GM18870 (cell line): ENCODE measurements at regions not wholly inside any gene's neighbourhood (a gene's known extent, or its start where the extent isn't known, plus 50 kb on each side); places are given as distances from the start of the nearest gene placed in this dataset.

Source experiments
- ATAC-seq: cut with Tn5 transposase; IDR thresholded peaks from one replicate; pipeline ENCODE4 v1.9.1; 2021; ENCODE audit warnings: moderate library complexity; ENCODE audit not compliant: unreplicated experiment

DNA sequence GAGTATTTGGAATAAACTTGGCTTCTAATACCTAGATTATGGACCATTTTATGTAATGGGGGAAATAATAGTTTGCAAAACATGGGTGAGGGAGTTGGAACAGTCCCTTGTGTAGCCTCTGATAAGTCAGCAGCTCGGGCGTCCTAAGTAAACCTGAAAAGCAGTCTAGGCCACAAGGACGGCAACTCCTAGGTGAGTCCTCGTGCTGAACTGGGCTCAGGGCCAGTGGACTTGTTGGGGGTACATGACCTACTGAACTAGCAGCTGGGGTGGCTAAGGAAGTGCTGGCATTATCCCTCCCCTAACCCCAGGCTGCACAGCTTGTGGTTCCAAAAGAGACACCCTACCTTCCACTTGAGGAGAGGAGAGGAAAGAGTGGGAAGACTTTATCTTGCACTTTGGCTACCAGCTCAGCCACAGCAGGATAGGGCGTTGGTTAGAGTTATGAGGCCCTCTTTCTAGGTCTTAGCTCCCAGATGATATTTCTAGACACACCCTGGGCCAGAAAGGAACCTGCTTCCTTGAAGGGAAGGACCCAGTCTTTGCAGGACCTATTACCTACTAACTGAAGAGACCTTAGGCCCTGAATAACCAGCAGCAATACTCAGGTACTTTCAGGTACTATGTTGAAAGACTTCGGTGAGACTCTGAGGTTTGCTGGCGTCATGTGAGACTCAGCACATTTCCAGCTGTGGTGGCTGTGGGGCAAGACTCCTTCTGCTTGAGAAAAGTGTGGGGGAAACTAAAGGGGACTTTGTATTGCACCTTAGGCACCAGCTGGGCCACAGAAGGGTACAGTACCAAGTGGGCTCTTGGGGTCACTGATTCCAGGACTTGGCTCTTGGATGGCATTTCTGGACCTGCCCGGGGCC lies 71.0 kb downstream of the AQP4 start:
- no peak for ATAC-seq

DNA sequence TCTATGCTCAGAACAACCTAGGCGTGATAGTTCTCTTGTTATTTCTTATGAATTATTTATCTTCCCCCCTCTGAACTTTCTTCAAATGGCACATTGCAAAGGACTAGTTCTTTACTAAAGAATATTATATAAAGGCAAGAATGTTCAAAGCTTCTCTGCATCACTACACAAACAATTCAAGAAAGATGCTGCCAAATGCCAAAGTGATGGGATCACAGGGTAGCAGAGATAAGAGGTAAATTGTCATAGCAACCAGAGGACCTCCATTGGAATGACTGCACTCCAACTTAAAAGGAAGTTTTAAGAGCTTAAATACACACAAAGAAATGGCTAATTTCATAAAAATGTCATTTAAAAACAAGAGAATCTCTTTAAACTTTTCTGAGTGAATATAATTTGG lies 72.8 kb downstream of the AQP4 start:
- no peak for ATAC-seq

DNA sequence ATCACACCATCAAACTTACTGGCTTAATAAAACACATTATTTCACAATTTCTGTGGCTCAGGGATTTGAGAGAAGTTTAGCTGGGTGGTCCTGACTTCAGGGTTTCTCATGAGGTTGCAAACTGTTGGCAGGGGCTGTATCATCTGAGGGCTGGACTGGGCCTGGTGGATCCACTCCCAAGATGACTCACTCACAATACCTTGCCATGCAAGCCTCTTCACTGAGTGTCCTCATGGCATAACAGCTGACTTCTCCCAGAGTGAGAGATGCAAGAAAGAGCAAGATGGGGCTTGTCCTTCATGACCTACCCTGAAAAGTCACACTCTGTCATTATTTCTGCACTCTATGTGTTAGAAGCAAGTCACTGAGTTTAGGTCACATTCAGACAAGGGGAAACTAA lies 73.8 kb downstream of the AQP4 start:
- ATAC-seq: no peak

DNA sequence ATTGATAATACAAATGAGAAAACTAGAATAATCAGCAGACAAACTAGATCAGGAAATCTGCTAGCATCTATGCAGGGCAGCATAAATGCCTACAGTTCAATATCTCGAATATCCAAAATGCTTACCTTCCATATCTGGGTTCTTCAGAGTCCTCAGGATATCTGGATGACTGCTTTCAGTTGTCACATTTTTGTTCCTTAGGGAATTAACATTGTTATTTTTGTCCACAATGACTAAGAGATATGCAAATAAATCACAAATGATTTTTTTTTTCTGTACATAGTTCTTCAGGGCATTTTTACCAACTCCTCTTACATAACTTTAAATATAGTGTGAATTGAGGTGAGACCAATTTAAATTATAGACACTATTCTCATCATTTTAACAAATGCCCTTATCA lies 80.9 kb downstream of the AQP4 start:
- no peak for ATAC-seq

GRCh38 chr18:26783170-26783569 lies 82.3 kb downstream of the AQP4 start:
- no peak for ATAC-seq

DNA sequence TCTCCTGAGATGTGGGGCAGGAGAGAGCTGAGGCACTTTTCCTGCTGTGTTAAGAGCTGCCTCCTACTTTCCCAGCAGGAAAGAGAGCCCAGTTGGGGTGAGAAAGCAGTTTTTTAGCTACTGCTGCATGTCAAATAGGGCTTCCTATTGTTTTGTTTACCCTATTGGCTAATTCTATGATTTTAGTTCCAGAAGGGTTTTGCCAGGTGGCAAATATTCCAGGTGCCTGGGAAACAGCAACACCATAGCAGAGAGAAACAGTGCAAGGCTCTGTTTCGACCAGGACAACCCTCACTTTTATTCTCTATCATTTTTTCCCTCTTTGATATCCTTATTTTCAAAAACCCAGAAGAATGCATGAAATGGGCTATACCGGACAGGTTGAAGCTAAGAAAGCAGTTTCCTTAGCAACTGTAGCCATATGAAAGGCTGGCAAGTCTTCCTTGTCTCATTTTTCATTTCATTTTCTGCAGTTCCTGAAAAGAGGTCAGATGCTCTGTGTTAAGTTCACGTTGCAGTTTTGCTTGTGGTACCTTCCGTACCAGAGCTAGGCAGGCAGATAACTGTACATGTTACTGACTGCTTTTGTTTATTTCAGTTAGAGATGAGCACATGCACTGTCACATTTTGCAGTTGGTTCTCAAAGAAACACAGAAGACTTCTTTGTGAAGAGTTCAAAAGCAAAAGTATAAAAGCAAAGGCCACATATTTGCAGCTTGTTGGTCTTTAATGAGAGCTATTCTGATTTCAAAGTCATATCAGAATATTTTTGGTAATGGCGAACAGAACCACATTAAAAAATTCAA lies 84.8 kb downstream of the AQP4 start:
- no peak for ATAC-seq

- ATAC-seq: no peak
Observed at GRCh38 chr18:26778054-26778393, 87.5 kb downstream of the AQP4 start.

DNA sequence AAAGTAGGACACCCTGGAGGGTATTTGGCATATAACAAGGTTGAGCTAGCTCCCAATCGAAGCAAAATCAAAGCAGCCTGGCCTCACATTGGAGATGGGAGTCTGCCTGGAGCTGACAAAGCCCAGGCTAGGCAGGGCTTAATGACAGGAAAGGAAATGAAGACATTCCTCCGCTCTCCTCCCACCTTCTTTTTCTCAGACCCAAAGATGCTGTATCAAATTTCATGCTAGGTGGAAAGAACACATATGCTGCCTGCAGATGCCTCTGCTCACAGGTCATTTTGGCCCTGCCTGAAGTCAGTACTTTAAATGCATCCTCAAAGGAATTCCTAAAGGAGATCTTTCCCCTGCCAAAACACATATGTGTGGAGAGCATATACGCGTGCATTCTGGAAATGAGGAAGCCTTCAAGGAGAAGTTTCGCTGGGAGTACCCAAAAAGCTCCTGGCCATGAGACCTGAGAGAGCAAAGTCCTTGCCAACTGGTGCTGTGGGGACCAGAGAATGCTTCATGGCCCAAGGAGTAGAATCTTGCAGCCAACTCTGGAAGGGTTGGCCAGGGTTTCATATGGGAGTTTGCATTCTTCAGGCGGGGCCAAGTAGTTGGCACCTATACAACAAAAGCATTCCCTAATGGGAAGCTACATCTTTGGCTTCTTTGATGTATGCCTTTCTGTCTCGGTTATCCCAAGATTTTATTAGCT lies 88.0 kb downstream of the AQP4 start:
- ATAC-seq: no peak

- no peak for ATAC-seq
Observed at GRCh38 chr18:26772691-26773090, 92.8 kb downstream of the AQP4 start.

- no peak for ATAC-seq
Observed at GRCh38 chr18:26771524-26771923, 94.0 kb downstream of the AQP4 start.

- no peak for ATAC-seq
Observed at GRCh38 chr18:26768385-26768784, 97.1 kb downstream of the AQP4 start.

GRCh38 chr18:26765498-26765897 lies 100.0 kb downstream of the AQP4 start:
- ATAC-seq: no peak

DNA sequence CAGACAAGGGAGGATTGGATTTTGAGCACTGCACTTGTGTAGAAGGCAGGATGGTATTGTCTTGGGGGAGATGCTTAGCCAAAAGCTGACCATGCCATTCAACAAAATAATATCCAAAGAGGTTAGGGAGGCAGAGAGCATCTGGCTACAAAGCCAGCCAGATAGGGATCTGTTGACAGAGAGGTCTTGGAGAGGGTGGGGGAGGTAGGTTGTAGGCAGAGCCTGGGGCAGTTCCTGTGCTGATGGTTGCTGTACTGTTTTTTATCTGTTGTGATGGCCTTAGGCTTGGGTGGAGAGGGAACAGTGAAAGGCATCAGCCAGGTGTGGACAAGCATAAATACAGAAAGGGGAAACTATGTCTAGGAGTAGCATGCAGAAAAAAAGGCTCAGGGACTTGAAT lies 100.9 kb downstream of the AQP4 start:
- ATAC-seq: no peak

- ATAC-seq: no peak
Observed at GRCh38 chr18:26764177-26764576, 101.3 kb downstream of the AQP4 start.

GRCh38 chr18:26763446-26764110 lies 101.9 kb downstream of the AQP4 start:
- ATAC-seq: no peak

DNA sequence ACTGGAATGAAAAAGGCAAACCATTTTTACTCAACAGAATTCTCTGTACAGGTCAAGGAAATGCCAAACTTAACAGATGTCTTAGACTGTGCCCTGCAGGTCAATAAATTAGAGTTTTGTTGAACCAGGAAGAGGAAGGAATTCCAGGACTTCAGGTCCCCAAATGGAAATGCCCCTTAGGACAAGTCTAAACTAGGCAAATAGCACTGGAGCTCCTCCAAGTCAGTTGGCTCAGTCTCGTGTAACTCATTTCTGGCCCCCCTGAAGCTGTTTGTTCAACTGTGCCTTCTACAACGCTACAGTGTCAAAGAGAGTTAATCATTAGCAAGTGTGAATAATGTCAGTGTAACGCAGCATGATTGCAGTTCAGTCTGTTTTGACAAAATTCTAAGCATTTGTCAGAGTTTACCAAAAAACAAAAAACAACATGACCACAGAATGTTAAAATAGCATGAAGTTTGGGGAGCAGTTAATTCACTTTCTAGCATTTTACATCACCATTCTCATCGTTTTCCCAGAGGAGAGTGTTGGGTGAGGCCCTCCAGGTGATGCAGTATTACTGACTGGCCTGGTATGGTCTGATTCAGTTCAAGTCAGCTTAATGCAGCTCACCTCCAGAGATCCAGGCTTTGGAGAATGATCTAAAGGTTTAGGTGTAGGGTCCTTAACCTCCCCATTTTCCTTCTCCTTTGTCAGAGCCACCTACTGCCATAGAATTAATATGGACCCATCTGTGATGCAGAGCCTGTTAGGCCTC lies 108.1 kb downstream of the AQP4 start:
- ATAC-seq: no peak

DNA sequence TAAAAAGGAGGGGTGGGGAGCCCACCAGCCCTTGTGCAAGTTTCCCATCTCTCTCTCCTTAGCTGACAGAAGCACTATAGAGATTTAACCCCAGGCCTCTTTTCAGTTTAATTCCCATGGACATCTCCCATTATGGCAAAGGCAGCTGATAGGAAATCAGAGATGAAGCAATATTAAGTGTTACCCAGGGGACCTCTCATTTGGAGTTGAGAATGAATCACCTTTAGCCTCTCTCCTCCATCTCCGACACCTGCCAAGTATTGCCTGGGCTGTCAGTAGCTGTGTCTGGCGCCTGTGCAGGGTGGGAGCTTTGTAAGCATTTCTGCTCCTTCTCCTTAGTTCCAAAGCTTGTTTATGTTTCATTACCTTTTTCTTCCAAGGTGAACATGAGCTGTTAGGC lies 109.0 kb downstream of the AQP4 start:
- ATAC-seq: no peak

- ATAC-seq: no peak
Observed at GRCh38 chr18:26746826-26747475, 118.6 kb downstream of the AQP4 start.

DNA sequence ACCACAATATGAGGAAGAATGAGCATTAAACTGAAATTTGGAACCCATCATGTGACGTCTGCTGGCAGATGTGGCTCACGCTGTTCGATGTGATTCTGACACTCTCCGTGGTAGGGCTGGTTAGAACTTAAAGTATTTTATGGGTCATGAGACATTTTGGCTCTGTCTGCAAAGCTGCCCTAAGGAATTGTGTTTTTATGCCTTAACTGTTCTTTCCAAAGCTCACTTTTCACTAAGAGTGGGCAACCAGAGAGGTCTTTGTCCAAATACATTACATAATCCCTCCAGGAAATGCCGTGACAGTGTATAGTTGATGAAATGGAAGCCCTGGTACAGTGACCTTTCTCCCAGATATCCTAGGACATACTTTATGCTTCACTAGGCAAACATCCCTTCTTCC lies 119.1 kb downstream of the AQP4 start:
- no peak for ATAC-seq
